ENCODE measurements at regions not wholly inside any gene's neighbourhood (a gene's known extent, or its start where the extent isn't known, plus 50 kb on each side); places are given as distances from the start of the nearest gene placed in this dataset.

DNA sequence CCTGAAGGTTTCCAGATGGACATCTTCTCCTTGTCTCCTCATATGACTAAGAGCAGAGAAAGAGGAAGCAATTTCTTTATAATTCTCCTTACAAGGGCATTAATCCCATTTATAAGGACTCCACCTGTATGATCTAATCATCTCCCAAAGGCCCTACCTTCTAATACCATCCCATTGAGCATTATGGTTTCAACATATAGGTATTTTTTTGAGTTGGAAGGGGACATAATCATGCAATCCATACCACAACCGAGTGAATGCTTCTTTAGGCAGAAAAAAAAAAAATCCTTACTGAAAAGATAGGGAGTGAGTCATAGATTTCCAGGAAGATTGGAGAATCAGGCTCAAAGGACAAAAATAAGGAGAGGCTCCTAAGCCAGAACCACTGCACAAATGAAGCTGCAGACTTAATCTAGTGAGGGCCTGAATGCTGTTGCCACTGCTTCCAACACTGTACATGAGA lies 312.5 kb upstream of the HS3ST1 start:
- TF ChIP-seq, protein P1, sequence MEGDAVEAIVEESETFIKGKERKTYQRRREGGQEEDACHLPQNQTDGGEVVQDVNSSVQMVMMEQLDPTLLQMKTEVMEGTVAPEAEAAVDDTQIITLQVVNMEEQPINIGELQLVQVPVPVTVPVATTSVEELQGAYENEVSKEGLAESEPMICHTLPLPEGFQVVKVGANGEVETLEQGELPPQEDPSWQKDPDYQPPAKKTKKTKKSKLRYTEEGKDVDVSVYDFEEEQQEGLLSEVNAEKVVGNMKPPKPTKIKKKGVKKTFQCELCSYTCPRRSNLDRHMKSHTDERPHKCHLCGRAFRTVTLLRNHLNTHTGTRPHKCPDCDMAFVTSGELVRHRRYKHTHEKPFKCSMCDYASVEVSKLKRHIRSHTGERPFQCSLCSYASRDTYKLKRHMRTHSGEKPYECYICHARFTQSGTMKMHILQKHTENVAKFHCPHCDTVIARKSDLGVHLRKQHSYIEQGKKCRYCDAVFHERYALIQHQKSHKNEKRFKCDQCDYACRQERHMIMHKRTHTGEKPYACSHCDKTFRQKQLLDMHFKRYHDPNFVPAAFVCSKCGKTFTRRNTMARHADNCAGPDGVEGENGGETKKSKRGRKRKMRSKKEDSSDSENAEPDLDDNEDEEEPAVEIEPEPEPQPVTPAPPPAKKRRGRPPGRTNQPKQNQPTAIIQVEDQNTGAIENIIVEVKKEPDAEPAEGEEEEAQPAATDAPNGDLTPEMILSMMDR (IDR thresholded peaks at IDR 0.05): no peak
- TF ChIP-seq POLR2A (IDR thresholded peaks at IDR 0.05): no peak

Measured in sigmoid colon (tissue), 3 donors.